ENCODE measurements at regions not wholly inside any gene's neighbourhood (a gene's known extent, or its start where the extent isn't known, plus 50 kb on each side); places are given as distances from the start of the nearest gene placed in this dataset.
A peak's percentile ranks its signal among the peaks of the same experiment; 100 is the strongest.

- DNase-seq, result no peak
Measured at GRCh38 chr17:63134867-63135266, 168.8 kb downstream of the TANC2 start.

- no peak for DNase-seq
Measured at GRCh38 chr17:63136369-63137012, 170.5 kb downstream of the TANC2 start.

- DNase-seq, result no peak
Measured at GRCh38 chr17:63137163-63137562, 171.1 kb downstream of the TANC2 start.

- DNase-seq, result no peak
Measured at GRCh38 chr17:63138713-63139112, 172.7 kb downstream of the TANC2 start.

GRCh38 chr17:63139356-63139755 lies 173.3 kb downstream of the TANC2 start:
- DNase-seq, result no peak

GRCh38 chr17:63140255-63140654 lies 174.2 kb downstream of the TANC2 start:
- DNase-seq, result peak; percentile 13

- DNase-seq, result no peak
Measured at GRCh38 chr17:63142836-63143235, 176.8 kb downstream of the TANC2 start.

- DNase-seq, result no peak
Measured at GRCh38 chr17:63150490-63150889, 184.5 kb downstream of the TANC2 start.

GRCh38 chr17:63150994-63151464 lies 185.0 kb downstream of the TANC2 start:
- DNase-seq, result no peak

GRCh38 chr17:63151941-63152523 lies 186.0 kb downstream of the TANC2 start:
- no peak for DNase-seq

- DNase-seq, result no peak
Measured at GRCh38 chr17:63153488-63153887, 187.5 kb downstream of the TANC2 start.

- no peak for DNase-seq
Measured at GRCh38 chr17:63154586-63155244, 188.7 kb downstream of the TANC2 start.

- DNase-seq, result no peak
Measured at GRCh38 chr17:63156986-63157385, 191.0 kb downstream of the TANC2 start.

- no peak for DNase-seq
Measured at GRCh38 chr17:63162406-63163157, 196.5 kb downstream of the TANC2 start.

- DNase-seq, result no peak
Measured at GRCh38 chr17:63163158-63163520, 197.1 kb downstream of the TANC2 start.

- DNase-seq, result no peak
Measured at GRCh38 chr17:63165400-63165799, 199.4 kb downstream of the TANC2 start.

GRCh38 chr17:63170795-63171194 lies 204.8 kb downstream of the TANC2 start:
- DNase-seq, result no peak

- no peak for DNase-seq
Measured at GRCh38 chr17:63171428-63172393, 205.7 kb downstream of the TANC2 start.

- no peak for DNase-seq
Measured at GRCh38 chr17:63173450-63173849, 207.4 kb downstream of the TANC2 start.

GRCh38 chr17:63173903-63174302 lies 207.9 kb downstream of the TANC2 start:
- no peak for DNase-seq

- DNase-seq, result no peak
Measured at GRCh38 chr17:63178530-63178929, 212.5 kb downstream of the TANC2 start.

- DNase-seq, result no peak
Measured at GRCh38 chr17:63181856-63182255, 215.8 kb downstream of the TANC2 start.
